HG03045 (cell line): ENCODE measurements at regions not wholly inside any gene's neighbourhood (a gene's known extent, or its start where the extent isn't known, plus 50 kb on each side); places are given as distances from the start of the nearest gene placed in this dataset.

Experiments
- ATAC-seq: cut with Tn5 transposase; IDR thresholded peaks from one replicate; pipeline ENCODE4 v1.9.1; 2021; ENCODE audit warnings: mild to moderate bottlenecking, moderate library complexity; ENCODE audit not compliant: unreplicated experiment

GRCh38 chr12:115517913-115518312 is 759.6 kb downstream of the MED13L start:
- no peak for ATAC-seq

GRCh38 chr12:115511986-115512711 is 765.3 kb downstream of the MED13L start:
- no peak for ATAC-seq

- ATAC-seq = no peak
Observed at GRCh38 chr12:115511305-115511704, 766.2 kb downstream of the MED13L start.

GRCh38 chr12:115508990-115509389 is 768.5 kb downstream of the MED13L start:
- no peak for ATAC-seq

GRCh38 chr12:115507951-115508722 is 769.4 kb downstream of the MED13L start:
- no peak for ATAC-seq

- ATAC-seq = no peak
Observed at GRCh38 chr12:115507560-115507889, 770.0 kb downstream of the MED13L start.

- ATAC-seq = no peak
Observed at GRCh38 chr12:115506822-115507559, 770.5 kb downstream of the MED13L start.

- no peak for ATAC-seq
Observed at GRCh38 chr12:115504306-115505290, 772.9 kb downstream of the MED13L start.

- no peak for ATAC-seq
Observed at GRCh38 chr12:115500872-115501271, 776.6 kb downstream of the MED13L start.

GRCh38 chr12:115495300-115495699 is 782.2 kb downstream of the MED13L start:
- no peak for ATAC-seq

- ATAC-seq = no peak
Observed at GRCh38 chr12:115492553-115492952, 784.9 kb downstream of the MED13L start.

GRCh38 chr12:115491511-115492250 is 785.8 kb downstream of the MED13L start:
- ATAC-seq = no peak

GRCh38 chr12:115489253-115489652 is 788.2 kb downstream of the MED13L start:
- no peak for ATAC-seq

GRCh38 chr12:115485967-115486366 is 791.5 kb downstream of the MED13L start:
- no peak for ATAC-seq

- no peak for ATAC-seq
Observed at GRCh38 chr12:115485503-115485902, 792.0 kb downstream of the MED13L start.

- no peak for ATAC-seq
Observed at GRCh38 chr12:115482943-115483342, 794.5 kb downstream of the MED13L start.

GRCh38 chr12:115481141-115481540 is 796.4 kb downstream of the MED13L start:
- no peak for ATAC-seq

GRCh38 chr12:115478505-115478904 is 794.5 kb upstream of the TBX3 start:
- ATAC-seq = no peak

GRCh38 chr12:115474539-115475353 is 790.8 kb upstream of the TBX3 start:
- no peak for ATAC-seq
